ENCODE measurements at regions not wholly inside any gene's neighbourhood (a gene's known extent, or its start where the extent isn't known, plus 50 kb on each side); places are given as distances from the start of the nearest gene placed in this dataset.

DNA sequence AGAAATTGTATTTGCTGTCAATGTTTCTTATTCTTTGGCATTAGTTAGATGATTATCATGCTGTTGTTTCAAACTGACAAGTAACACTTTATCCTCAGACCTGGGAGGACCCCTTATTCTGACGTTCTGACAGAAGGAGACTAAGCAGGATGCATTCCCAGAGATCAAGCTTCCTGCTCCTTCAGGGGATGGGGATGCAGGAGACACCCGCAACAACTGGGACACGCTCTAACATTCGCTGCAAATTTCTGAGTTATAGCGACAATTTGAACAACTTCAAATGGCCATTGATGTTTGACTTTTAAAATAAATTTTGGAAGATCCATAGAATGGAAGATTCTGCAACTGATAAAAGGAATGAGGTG, 69.0 kb upstream of the ZNF184 start:
- intact Hi-C loops (cut with DNase I) = no loop called here
- Histone ChIP-seq H3K4me3 (no peak overlapping the region), H3K4me1 (peaks cover 0 to 8% (median 0%) of the 10 kb centered on the region in 12 donors), H3K9me3 (peaks cover 0 to 6% (median 0%) of the 10 kb centered on the region in 12 donors), H3K36me3 (no peaks in the 10 kb centered on the region), H3K27ac (no peak overlapping the region), H3K27me3 (peaks cover 16 to 99% (median 67%) of the 10 kb centered on the region in 9 donors)
- DNase-seq (no peak), ATAC-seq (no peak)
- TF ChIP-seq, protein P1, sequence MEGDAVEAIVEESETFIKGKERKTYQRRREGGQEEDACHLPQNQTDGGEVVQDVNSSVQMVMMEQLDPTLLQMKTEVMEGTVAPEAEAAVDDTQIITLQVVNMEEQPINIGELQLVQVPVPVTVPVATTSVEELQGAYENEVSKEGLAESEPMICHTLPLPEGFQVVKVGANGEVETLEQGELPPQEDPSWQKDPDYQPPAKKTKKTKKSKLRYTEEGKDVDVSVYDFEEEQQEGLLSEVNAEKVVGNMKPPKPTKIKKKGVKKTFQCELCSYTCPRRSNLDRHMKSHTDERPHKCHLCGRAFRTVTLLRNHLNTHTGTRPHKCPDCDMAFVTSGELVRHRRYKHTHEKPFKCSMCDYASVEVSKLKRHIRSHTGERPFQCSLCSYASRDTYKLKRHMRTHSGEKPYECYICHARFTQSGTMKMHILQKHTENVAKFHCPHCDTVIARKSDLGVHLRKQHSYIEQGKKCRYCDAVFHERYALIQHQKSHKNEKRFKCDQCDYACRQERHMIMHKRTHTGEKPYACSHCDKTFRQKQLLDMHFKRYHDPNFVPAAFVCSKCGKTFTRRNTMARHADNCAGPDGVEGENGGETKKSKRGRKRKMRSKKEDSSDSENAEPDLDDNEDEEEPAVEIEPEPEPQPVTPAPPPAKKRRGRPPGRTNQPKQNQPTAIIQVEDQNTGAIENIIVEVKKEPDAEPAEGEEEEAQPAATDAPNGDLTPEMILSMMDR (IDR thresholded peaks at IDR 0.05) = no peak
- TF ChIP-seq POLR2A (IDR thresholded peaks at IDR 0.05) = no peak
- 18 to 31% (median 23%) methylated on average over 5 of the region's 5 CpGs for WGBS, 4 donors

DNA sequence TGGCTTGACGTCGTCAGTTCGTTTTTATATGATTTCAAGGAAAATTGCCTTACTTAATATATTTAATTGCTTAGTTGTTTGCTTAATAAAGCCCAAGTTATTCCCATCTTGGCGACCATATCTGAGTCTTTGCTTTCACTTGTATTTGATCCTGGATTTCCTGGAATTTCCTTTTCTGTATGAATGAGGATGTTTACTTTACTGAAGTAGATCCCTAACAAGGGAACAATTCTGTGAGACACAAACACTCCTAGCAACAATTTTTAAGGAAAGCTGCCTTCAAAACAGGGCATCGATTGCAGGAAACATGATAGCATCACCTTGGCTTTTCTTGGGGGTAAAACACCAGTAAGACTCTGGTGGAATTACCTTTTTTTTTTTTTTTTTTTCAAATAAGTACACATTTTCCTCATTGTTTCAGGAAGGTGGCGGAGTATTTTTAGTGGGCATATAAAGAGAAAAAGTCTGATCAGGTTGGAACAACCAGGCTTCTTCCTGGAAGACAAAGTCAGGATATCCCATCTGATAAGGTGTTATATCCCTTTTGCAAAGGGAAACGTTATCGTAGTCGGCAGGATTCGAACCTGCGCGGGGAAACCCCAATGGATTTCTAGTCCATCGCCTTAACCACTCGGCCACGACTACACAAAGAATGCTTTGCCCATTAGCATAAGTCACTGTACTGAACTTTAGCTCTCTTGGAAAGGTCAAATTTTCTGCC, 68.5 kb upstream of the ZNF184 start:
- intact Hi-C loops (cut with DNase I) = no loop called here
- Histone ChIP-seq H3K4me3 (no peak overlapping the region), H3K9me3 (peaks cover 0 to 6% (median 0%) of the 10 kb centered on the region in 12 donors), H3K27me3 (peaks cover 11 to 99% (median 61%) of the 10 kb centered on the region in 9 donors), H3K36me3 (no peaks in the 10 kb centered on the region), H3K27ac (no peak overlapping the region), H3K4me1 (peaks cover 0 to 8% (median 0%) of the 10 kb centered on the region in 12 donors)
- WGBS, 4 donors = 29 to 34% (median 31%) methylated on average over 15 of the region's 15 CpGs
- TF ChIP-seq, protein P1 (IDR thresholded peaks at IDR 0.05) = no peak
- TF ChIP-seq POLR2A (IDR thresholded peaks at IDR 0.05) = no peak
- ATAC-seq = no peak
- DNase-seq = no peak

DNA sequence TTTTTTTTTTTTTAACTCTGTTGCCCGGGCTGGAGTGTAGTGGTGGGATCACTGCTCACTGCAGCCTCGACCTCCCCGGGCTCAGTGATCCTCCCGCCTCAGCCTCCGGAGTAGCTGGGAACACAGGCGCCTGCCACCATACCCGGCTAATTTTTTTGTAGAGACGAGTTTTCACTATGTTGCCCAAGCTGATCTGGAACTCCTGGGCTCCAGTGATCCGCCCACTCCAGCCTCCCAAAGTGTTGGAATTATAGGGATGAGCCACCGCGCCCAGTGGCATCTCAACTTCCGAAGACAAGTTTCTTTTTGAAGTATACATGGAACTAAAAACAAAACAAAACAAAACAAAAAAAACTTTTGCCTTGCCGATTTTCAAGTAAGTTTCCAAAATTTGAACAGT, 66.6 kb upstream of the ZNF184 start:
- WGBS, 4 donors = 54 to 72% (median 71%) methylated on average over 13 of the region's 13 CpGs
- H3K27ac ChIP-seq = no peak overlapping the region
- H3K9me3 ChIP-seq = peaks cover 0 to 6% (median 0%) of the 10 kb centered on the region in 12 donors
- no peak overlapping the region for H3K4me3 ChIP-seq
- peaks cover 0 to 3% (median 0%) of the 10 kb centered on the region in 12 donors for H3K4me1 ChIP-seq
- DNase-seq = no peak
- no peaks in the 10 kb centered on the region for H3K36me3 ChIP-seq
- TF ChIP-seq, protein P1 (IDR thresholded peaks at IDR 0.05) = no peak
- no peak for TF ChIP-seq POLR2A (IDR thresholded peaks at IDR 0.05)
- H3K27me3 ChIP-seq = peaks cover 8 to 99% (median 51%) of the 10 kb centered on the region in 9 donors
- no peak for ATAC-seq
- intact Hi-C loops (cut with DNase I) = no loop called here

DNA sequence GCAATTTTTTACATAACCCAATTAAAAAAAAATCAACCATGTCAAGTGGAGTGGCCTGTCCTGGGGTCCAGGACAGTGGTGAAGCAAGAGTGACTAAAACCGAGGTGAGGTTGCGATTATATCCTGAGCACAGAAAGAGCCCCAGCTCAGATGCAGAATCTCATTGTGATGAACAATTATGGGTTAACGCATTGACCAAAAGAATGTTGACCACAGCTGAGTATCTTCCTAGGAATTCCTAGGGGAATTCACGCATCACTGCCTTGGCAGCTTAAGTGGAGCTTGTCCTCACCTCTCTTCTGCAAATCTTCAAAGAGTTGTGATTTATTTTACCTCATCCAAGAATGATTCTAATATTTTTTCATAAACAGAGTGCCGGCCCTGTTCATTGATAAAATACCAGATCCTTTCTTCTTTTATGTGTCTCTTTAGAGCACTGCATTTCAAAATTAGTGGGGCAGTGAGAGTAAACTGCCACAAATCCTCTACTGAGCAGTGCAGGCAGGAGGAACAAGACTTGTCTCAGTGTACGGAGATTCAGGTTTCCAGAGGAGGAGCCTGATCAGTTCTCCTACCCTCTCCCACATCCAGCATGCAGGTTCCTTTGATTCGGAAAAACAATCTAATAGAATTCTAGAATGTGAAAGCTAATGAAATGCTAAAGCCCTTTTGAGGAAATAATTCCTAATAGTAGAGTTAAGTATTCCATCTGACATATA, 60.1 kb upstream of the ZNF184 start:
- Histone ChIP-seq H3K36me3 (no peaks in the 10 kb centered on the region), H3K4me1 (no peaks in the 10 kb centered on the region), H3K9me3 (no peaks in the 10 kb centered on the region), H3K27ac (no peak overlapping the region), H3K27me3 (peaks cover 0 to 87% (median 26%) of the 10 kb centered on the region in 9 donors), H3K4me3 (no peak overlapping the region)
- DNase-seq = no peak
- no peak for ATAC-seq
- TF ChIP-seq POLR2A (IDR thresholded peaks at IDR 0.05) = no peak
- TF ChIP-seq, protein P1 (IDR thresholded peaks at IDR 0.05) = no peak
- intact Hi-C loops (cut with DNase I) = no loop called here
- WGBS, 4 donors = 44 to 55% (median 47%) methylated on average over 7 of the region's 7 CpGs
